Transverse colon (tissue), 4 donors: ENCODE measurements at regions not wholly inside any gene's neighbourhood (a gene's known extent, or its start where the extent isn't known, plus 50 kb on each side); places are given as distances from the start of the nearest gene placed in this dataset.

Source experiments
- DNase-seq: peaks from one replicate; pipeline ENCODE4 v3.0.0-alpha.2; 2019
- H3K27ac ChIP-seq, 4 donors: fragments of 200-600 bp; sonication (generic); 2 replicates each; pipeline ENCODE4 v1.5.1; 2016 to 2018; ENCODE audit warnings: inconsistent platforms in 4 of 4
- H3K27me3 ChIP-seq: fragments of 200-600 bp; sonication (generic); 2 replicates; pipeline ENCODE4 v1.5.1; 2017; ENCODE audit warnings: inconsistent platforms
- H3K36me3 ChIP-seq, 4 donors: fragments of 200-600 bp; sonication (generic); 2 replicates each; pipeline ENCODE4 v1.5.1; 2017 to 2019; ENCODE audit warnings: inconsistent platforms in 4 of 4
- H3K4me1 ChIP-seq, 4 donors: fragments of 200-600 bp; sonication (generic); 2 replicates each; pipeline ENCODE4 v1.5.1; 2017 to 2020; ENCODE audit warnings: inconsistent platforms in 4 of 4
- H3K4me3 ChIP-seq, 4 donors: fragments of 200-600 bp; sonication (generic); 1 replicate in 1 of 4; 2 replicates in 3 of 4; pipeline versions ENCODE4 v1.5.1 to v1.6.1; 2017 to 2019; ENCODE audit warnings: inconsistent platforms in 4 of 4
- H3K9me3 ChIP-seq, 2 donors: fragments of 200-600 bp; sonication (generic); 2 replicates each; pipeline ENCODE4 v1.5.1; 2017 to 2019; ENCODE audit warnings: inconsistent platforms in 2 of 2
- CTCF ChIP-seq, 5 experiments: fragments of 200-600 bp in 3 of 5; fragments of 450-650 bp in 2 of 5; sonication (generic) in 3 of 5; IDR thresholded peaks; 1 replicate in 2 of 5; 2 replicates in 3 of 5; pipeline ENCODE4 v1.5.1; 2016 to 2017; ENCODE audit warnings: antibody characterized with exemption in 5 of 5, inconsistent platforms in 3 of 5, mild to moderate bottlenecking in 2 of 5, moderate library complexity in 1 of 5
- EP300 ChIP-seq: sonication (generic); formaldehyde crosslinking; IDR thresholded peaks from one replicate; pipeline ENCODE4 v1.6.1; 2017; ENCODE audit warnings: antibody characterized with exemption, low read depth
- POLR2A ChIP-seq: fragments of 450-650 bp; IDR thresholded peaks from one replicate; pipeline ENCODE4 v1.6.1; 2016; ENCODE audit warnings: antibody characterized with exemption, mild to moderate bottlenecking, moderate library complexity
- POLR2AphosphoS5 ChIP-seq, 3 donors: sonication (generic); formaldehyde crosslinking; IDR thresholded peaks; one replicate each; pipeline ENCODE4 v1.6.1; 2016; ENCODE audit warnings: antibody characterized with exemption in 3 of 3
- WGBS, 2 donors: methylation state at CpG; one replicate each; pipeline ENCODE4 v1.1.5; 2018; ENCODE audit warnings: low coverage in 1 of 2; 5-methylcytosine and 5-hydroxymethylcytosine counted together
- in situ Hi-C, 4 donors: fragments of 200-750 bp; cut with MboI; loops; one replicate each; pipeline versions ENCODE4 v1.15.0 to v1.15.1; 2017; ENCODE audit warnings: low sequenced_read_pairs in 3 of 4, low pct_ligation_motif_present in 1 of 4, low pct_unique_long_range_greater_than_20kb in 1 of 4
- intact Hi-C: fragments of 100-400 bp; cut with DNase I; formaldehyde crosslinking; loops from one replicate; pipeline ENCODE4 v1.15.1; 2023; ENCODE audit warnings: low total_unique reads

DNA sequence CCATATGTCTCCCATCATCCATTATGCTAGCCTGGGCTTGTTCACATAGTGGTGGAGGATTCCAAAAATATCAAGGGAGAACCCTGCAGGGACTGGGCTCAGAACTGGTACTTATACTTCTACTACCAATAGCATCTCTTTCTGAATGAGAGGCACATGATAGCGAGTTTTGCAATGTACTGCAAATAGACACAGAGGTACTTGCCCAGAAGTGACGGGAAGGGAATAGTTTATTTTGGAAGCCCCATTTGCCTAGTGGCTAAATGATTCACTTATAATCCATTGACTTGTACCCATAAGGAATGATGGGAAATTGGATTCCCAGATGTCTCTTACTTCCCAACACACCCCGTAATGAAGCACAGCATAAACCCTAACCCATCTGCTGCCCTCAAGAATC, 124.8 kb upstream of the ERCC4 start:
- Histone ChIP-seq H3K4me1 (peaks cover 0 to 3% (median 0%) of the 10 kb centered on the region in 4 donors), H3K4me3 (no peak overlapping the region)
- intact Hi-C loops, result no loop called here

GRCh38 chr16:13797718-13798117, 122.2 kb upstream of the ERCC4 start:
- H3K9me3 ChIP-seq, result no peaks in the 10 kb centered on the region
- TF ChIP-seq CTCF (IDR thresholded peaks at IDR 0.05) (no peak), POLR2A (no peak), POLR2AphosphoS5 (IDR thresholded peaks at IDR 0.05) (no peak)
- no peaks in the 10 kb centered on the region for H3K27me3 ChIP-seq
- in situ Hi-C loops, result no loop called here
- peaks cover 0 to 3% (median 0%) of the 10 kb centered on the region in 4 donors for H3K4me1 ChIP-seq
- no peak overlapping the region for H3K4me3 ChIP-seq
- no peak for DNase-seq
- intact Hi-C loops, result no loop called here
- H3K36me3 ChIP-seq, result no peaks in the 10 kb centered on the region
- no peak overlapping the region for H3K27ac ChIP-seq

More for the DNA sequence above, 124.8 kb upstream of the ERCC4 start:
- no peak for DNase-seq
- Histone ChIP-seq H3K9me3 (no peaks in the 10 kb centered on the region), H3K36me3 (no peaks in the 10 kb centered on the region), H3K27me3 (no peaks in the 10 kb centered on the region), H3K27ac (no peak overlapping the region)
- in situ Hi-C loops, result no loop called here
- 57 to 63% methylated on average over 3 of the region's 3 CpGs for WGBS, 2 donors
- no peak for TF ChIP-seq POLR2AphosphoS5 (IDR thresholded peaks at IDR 0.05)
- no peak for TF ChIP-seq CTCF (IDR thresholded peaks at IDR 0.05)
- no peak for TF ChIP-seq POLR2A
- no peak for TF ChIP-seq EP300

DNA sequence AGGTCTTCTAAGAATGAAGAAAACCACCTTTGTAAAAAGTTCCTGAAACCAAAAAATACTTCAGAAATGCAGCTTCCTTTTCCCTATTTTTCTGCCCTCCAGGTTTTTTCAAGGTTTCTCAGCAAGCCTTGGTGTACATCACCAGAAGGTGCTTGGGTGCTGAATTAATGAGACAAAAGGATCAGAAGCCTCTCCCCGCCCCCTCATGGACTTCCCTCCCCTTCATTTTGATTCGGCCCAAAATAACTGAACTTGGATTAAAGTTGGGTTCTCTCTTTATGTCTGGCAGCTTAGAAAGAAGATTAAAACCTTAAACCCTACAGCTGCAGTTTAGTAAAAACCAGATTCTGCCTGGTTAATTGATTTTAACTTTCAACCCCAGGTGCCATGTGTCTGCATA, 121.7 kb upstream of the ERCC4 start:
- Histone ChIP-seq H3K4me3 (no peak overlapping the region), H3K4me1 (peaks cover 0 to 3% (median 0%) of the 10 kb centered on the region in 4 donors), H3K27ac (no peak overlapping the region), H3K9me3 (no peaks in the 10 kb centered on the region), H3K36me3 (no peaks in the 10 kb centered on the region), H3K27me3 (no peaks in the 10 kb centered on the region)
- no peak for DNase-seq
- WGBS, 2 donors, result 59 to 65% methylated on average over 2 of the region's 2 CpGs
- in situ Hi-C loops (no loop called here), intact Hi-C loops (no loop called here)
- TF ChIP-seq POLR2A (no peak), EP300 (no peak), POLR2AphosphoS5 (IDR thresholded peaks at IDR 0.05) (no peak), CTCF (IDR thresholded peaks at IDR 0.05) (no peak)

DNA sequence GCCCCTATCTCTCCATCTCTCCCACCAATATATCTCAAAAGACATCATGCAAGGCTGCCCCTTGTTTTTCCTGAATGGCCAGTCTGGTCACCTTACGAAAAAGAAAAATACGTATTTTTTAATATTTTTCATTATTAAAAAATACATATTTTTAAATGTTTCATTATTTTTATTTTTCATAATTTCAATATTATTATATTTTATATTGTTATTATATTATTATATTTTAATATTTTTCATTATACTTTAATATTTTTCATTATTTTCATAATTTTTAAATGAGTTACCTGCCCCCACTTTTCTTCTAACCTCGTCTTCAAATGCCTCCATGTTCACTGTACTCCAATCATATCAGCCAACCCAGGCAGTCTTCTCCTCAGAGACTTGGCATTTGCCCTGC, 116.0 kb upstream of the ERCC4 start:
- DNase-seq, result no peak
- no peak overlapping the region for H3K4me3 ChIP-seq
- no peak overlapping the region for H3K27ac ChIP-seq
- intact Hi-C loops, result no loop called here
- TF ChIP-seq POLR2AphosphoS5 (IDR thresholded peaks at IDR 0.05) (no peak), CTCF (IDR thresholded peaks at IDR 0.05) (no peak), EP300 (no peak), POLR2A (no peak)
- H3K4me1 ChIP-seq, result no peaks in the 10 kb centered on the region
- no peaks in the 10 kb centered on the region for H3K27me3 ChIP-seq
- in situ Hi-C loops, result no loop called here
- 83 to 87% methylated on average over 3 of the region's 3 CpGs for WGBS, 2 donors
- no peaks in the 10 kb centered on the region for H3K36me3 ChIP-seq
- H3K9me3 ChIP-seq, result no peaks in the 10 kb centered on the region
